GM13976 (cell line): ENCODE measurements at regions not wholly inside any gene's neighbourhood (a gene's known extent, or its start where the extent isn't known, plus 50 kb on each side); places are given as distances from the start of the nearest gene placed in this dataset.

Experiments used
- DNase-seq: peaks from one replicate; pipeline ENCODE4 v3.0.0; 2012; ENCODE audit warnings: low spot score
- in situ Hi-C: fragments of 300-500 bp; cut with MboI; formaldehyde crosslinking; loops from one replicate; pipeline ENCODE4 v1.12.0; 2022; ENCODE audit warnings: low sequenced_read_pairs, mixed read lengths, inconsistent platforms; ENCODE audit not compliant: unreplicated experiment
- TF ChIP-seq, protein P1 (sequence below): IDR thresholded peaks from 2 replicates; pipeline ENCODE4 v1.5.1; 2012; ENCODE audit warnings: borderline replicate concordance, mild to moderate bottlenecking; ENCODE audit not compliant: insufficient read depth; ENCODE audit errors: extremely low read depth, missing control alignments, control extremely low read depth

DNA sequence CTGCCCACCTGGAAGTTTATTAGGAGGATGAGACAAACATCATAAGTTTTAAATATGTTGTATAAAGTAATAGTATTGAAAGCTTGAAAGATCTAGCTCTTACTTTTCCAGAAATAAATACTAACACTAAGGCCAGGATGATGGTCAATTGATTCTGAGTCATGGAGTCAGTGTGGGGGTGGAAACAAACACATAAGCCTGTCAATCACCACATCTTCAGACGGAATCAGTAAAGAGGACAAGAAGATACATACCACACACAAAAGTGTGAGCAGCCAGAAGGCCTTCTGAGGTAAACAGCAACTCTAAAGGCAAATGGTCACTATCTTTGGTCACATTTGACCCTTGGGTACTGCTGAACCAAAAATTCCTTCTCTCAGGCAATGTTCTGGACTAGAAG, 365.0 kb upstream of the RASGEF1B start:
- DNase-seq = no peak
- TF ChIP-seq, protein P1, sequence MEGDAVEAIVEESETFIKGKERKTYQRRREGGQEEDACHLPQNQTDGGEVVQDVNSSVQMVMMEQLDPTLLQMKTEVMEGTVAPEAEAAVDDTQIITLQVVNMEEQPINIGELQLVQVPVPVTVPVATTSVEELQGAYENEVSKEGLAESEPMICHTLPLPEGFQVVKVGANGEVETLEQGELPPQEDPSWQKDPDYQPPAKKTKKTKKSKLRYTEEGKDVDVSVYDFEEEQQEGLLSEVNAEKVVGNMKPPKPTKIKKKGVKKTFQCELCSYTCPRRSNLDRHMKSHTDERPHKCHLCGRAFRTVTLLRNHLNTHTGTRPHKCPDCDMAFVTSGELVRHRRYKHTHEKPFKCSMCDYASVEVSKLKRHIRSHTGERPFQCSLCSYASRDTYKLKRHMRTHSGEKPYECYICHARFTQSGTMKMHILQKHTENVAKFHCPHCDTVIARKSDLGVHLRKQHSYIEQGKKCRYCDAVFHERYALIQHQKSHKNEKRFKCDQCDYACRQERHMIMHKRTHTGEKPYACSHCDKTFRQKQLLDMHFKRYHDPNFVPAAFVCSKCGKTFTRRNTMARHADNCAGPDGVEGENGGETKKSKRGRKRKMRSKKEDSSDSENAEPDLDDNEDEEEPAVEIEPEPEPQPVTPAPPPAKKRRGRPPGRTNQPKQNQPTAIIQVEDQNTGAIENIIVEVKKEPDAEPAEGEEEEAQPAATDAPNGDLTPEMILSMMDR = no peak
- in situ Hi-C loops = no loop called here

DNA sequence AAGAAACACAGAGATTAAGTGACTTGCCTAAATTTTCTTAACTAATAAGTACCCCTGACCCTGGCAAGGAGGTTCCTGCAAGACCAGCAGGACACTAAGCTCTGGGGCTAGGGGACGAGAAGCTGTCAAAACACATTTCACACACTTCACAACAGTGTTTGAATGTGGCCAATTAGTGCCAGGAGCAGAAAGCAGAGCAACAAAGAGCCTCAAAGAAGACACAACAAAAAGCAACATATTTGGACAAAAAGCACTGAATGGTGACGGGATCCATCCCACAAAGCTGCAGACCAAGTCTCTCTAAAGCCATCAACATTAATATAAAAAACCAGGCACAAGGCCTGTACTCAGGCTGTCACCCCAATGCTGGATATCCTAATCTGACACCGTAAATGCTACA, 361.9 kb upstream of the RASGEF1B start:
- TF ChIP-seq, protein P1 = no peak
- in situ Hi-C loops = no loop called here

DNA sequence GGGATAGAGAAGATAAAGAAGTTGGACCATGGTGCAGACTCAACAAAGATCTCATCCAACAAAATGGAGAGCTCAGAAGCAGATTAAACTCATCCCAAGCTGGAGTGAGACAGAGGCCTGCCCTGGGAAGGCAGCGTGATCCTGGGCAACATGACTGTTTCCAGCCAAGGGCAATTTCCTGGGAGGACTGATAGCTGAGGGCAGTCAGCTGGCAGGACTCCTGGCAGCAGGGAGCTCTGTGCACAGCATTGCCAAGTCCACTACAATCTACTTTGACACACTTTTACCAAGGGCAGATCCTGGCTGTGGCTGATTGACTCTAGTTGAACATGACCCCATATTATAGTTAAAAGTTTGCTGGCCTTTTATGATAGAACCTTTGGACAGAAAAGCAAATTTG, 357.3 kb upstream of the RASGEF1B start:
- TF ChIP-seq, protein P1 = no peak
- in situ Hi-C loops = no loop called here
- no peak for DNase-seq

More for the DNA sequence above, 361.9 kb upstream of the RASGEF1B start:
- no peak for DNase-seq

DNA sequence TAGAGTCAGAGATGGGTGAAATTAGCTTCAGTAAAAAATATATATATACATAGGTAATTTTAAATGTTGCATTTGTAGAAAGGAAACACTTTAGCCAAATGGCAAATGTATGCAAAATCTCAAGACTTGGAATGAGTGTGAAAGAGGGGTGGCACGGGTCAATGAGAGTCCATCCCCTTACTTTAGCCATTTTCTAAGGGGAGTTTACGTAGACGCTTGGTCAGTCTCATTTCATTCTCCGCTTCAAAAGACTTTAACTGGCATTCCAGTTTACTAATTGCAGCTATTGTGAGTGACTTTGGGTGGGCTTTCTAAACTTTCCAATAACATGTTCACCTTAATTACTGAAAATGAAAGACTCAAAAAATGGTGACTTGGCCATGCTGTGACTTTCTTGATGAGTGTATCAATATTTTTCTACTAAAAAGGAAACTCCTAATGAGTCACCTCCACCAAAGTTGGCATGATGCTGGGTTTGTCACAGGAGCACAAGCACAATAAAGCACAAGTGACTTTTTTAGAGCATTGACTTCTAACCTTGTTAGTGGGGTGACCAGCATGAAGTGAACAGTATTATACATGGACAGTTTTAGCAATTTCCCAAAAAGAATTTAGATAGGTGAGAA, 356.0 kb upstream of the RASGEF1B start:
- TF ChIP-seq, protein P1 = no peak
- no peak for DNase-seq
- in situ Hi-C loops = no loop called here

DNA sequence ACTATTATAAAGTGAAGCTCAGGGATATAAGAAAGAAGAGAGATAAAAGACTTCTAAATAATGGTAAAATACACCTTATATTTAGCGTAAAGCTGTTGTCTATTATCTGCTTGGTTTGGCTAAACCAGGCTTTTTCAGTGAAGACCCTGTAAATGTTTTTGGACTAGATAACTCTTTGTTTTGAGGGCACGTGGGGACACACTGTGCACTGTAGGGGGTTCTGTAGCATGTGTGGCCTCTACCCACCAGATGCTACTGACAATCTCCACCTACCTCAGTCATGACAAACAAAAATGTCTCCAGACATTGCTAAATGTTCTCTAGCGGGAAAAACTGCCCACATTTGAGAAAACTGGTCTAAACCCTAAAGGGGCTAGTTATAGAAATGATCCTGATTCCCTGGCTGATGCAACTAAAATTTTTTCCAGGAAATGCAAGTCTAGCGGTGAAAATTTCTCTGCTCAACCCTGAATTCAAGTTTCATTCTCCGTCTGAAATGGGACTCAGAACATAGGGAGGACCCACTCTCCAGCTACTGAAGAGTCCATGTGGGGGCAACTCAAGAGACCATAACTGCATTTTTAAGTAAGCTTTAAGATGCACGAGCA, 355.2 kb upstream of the RASGEF1B start:
- in situ Hi-C loops = no loop called here
- TF ChIP-seq, protein P1 = no peak
- DNase-seq = no peak

DNA sequence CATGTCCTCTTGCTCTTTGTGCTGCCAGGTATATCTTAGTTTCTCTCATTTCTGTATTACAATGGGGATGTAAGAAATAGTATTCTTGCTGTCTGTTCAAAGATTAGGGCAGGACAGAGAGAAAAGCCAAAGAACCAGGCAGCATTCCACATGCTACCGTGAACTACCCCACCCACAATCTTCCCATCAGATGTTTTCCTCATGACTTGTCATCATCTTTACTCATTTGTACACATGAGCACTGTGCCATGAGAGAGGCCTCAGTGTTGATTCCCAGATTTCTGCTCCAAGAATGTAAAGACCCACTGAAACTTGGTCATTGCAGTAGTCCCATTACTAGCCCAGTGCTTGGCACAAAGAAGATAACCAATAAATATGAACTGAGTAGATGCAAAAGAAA, 354.6 kb upstream of the RASGEF1B start:
- in situ Hi-C loops = no loop called here
- no peak for DNase-seq
- TF ChIP-seq, protein P1 = no peak
